Parathyroid adenoma (tissue), 2 donors: ENCODE measurements at regions not wholly inside any gene's neighbourhood (a gene's known extent, or its start where the extent isn't known, plus 50 kb on each side); places are given as distances from the start of the nearest gene placed in this dataset.

Source experiments
- H2AFZ ChIP-seq: fragments of 300-600 bp; sonication (generic); one replicate; pipeline ENCODE4 v1.7.0; 2017; ENCODE audit warnings: antibody characterized with exemption, mild to moderate bottlenecking
- H3K27ac ChIP-seq: fragments of 300-600 bp; sonication (generic); one replicate; pipeline ENCODE4 v1.7.0; 2017
- H3K27me3 ChIP-seq: fragments of 300-600 bp; sonication (generic); one replicate; pipeline ENCODE4 v1.7.0; 2017; ENCODE audit warnings: low read length; ENCODE audit not compliant: control insufficient read depth, insufficient read depth
- H3K36me3 ChIP-seq: fragments of 300-600 bp; sonication (generic); one replicate; pipeline ENCODE4 v1.7.0; 2017; ENCODE audit warnings: low read length; ENCODE audit not compliant: control insufficient read depth, insufficient read depth
- H3K4me1 ChIP-seq: fragments of 300-600 bp; sonication (generic); one replicate; pipeline ENCODE4 v1.7.0; 2017; ENCODE audit warnings: control low read depth
- H3K4me2 ChIP-seq: fragments of 300-600 bp; sonication (generic); one replicate; pipeline ENCODE4 v1.7.0; 2017; ENCODE audit warnings: low read length
- H3K4me3 ChIP-seq: fragments of 300-600 bp; sonication (generic); one replicate; pipeline ENCODE4 v1.7.0; 2017; ENCODE audit warnings: low read depth, low read length
- H3K79me2 ChIP-seq: fragments of 300-600 bp; sonication (generic); one replicate; pipeline ENCODE4 v1.7.0; 2017; ENCODE audit warnings: control low read depth
- H3K9ac ChIP-seq: fragments of 300-600 bp; sonication (generic); one replicate; pipeline ENCODE4 v1.7.0; 2017; ENCODE audit warnings: mild to moderate bottlenecking
- H3K9me3 ChIP-seq: fragments of 300-600 bp; sonication (generic); one replicate; pipeline ENCODE4 v1.7.0; 2017; ENCODE audit warnings: low read length; ENCODE audit not compliant: control insufficient read depth
- TF ChIP-seq, protein P1 (sequence below): fragments of 300-600 bp; sonication (generic); IDR thresholded peaks from one replicate; pipeline ENCODE4 v1.7.0; 2017; ENCODE audit warnings: antibody characterized with exemption, mild to moderate bottlenecking
- donor health status: primary hyperparathyroidism.

DNA sequence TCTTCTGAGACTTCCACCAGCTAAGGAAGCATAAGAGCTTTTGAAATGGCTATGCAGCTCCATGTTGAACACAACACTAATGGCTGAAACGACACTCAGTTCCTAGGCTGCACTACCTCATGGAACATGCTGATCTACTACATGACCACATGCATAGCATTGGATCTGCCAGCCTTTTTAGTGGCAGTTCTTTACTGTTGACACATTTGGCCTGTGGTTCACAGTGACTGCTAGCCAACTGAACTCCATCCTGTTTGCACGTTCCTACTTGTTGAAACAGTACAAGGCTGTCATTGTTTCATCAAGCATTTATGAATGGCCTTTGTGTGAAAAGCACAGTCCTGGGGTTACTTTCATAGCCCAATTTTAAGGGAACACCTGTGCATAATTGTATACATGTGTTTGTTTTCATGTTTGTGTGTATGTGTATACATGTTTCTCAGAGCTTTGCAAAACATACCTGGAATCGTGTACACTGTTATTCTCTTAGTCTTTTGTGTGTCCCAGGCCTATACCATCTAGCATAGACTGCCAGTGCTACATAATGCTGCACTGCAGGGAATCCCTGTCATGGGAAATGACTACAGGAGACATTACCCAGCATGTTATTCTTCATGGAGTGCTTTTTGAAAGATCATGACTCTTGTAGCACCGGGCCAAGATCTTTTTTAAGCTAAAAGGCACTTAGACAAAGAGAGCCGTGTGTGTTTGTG lies 179.6 kb upstream of the ESRRG start:
- no peaks in the 10 kb centered on the region for H3K9me3 ChIP-seq
- H3K4me1 ChIP-seq, result peaks cover 4% of the 10 kb centered on the region
- H2AFZ ChIP-seq, result no peak overlapping the region
- TF ChIP-seq, protein P1, sequence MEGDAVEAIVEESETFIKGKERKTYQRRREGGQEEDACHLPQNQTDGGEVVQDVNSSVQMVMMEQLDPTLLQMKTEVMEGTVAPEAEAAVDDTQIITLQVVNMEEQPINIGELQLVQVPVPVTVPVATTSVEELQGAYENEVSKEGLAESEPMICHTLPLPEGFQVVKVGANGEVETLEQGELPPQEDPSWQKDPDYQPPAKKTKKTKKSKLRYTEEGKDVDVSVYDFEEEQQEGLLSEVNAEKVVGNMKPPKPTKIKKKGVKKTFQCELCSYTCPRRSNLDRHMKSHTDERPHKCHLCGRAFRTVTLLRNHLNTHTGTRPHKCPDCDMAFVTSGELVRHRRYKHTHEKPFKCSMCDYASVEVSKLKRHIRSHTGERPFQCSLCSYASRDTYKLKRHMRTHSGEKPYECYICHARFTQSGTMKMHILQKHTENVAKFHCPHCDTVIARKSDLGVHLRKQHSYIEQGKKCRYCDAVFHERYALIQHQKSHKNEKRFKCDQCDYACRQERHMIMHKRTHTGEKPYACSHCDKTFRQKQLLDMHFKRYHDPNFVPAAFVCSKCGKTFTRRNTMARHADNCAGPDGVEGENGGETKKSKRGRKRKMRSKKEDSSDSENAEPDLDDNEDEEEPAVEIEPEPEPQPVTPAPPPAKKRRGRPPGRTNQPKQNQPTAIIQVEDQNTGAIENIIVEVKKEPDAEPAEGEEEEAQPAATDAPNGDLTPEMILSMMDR, result no peak
- H3K79me2 ChIP-seq, result no peaks in the 10 kb centered on the region
- no peak overlapping the region for H3K4me2 ChIP-seq
- no peaks in the 10 kb centered on the region for H3K36me3 ChIP-seq
- H3K4me3 ChIP-seq, result no peak overlapping the region
- no peaks in the 10 kb centered on the region for H3K27me3 ChIP-seq
- no peak overlapping the region for H3K9ac ChIP-seq
- no peak overlapping the region for H3K27ac ChIP-seq

- Histone ChIP-seq H2AFZ (no peak overlapping the region), H3K27ac (no peak overlapping the region), H3K4me2 (no peak overlapping the region), H3K9ac (no peak overlapping the region), H3K4me1 (peaks cover 4% of the 10 kb centered on the region), H3K36me3 (no peaks in the 10 kb centered on the region), H3K9me3 (no peaks in the 10 kb centered on the region), H3K4me3 (no peak overlapping the region), H3K27me3 (no peaks in the 10 kb centered on the region), H3K79me2 (no peaks in the 10 kb centered on the region)
- TF ChIP-seq, protein P1, result no peak
Observed at GRCh38 chr1:216900116-216900620, 176.9 kb upstream of the ESRRG start.

DNA sequence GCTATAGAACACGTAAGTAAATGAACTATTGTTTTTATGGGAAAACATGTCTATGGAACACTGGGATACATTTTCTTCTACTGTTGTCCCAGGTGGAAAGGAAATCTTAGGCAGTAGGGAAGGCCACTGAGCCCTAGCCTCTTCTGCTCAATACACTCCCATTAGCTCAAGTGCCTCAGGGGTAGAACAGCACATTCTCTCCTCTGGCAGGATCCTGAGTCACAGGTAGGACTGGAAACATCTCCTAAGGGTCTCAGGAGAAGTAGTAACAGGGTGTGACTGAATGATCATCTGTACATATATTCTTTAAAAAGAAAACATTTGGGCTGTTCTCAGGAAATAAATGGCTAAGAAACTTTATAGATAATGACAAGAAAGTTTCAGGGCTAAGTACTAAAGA lies 175.6 kb upstream of the ESRRG start:
- H2AFZ ChIP-seq, result no peak overlapping the region
- no peaks in the 10 kb centered on the region for H3K36me3 ChIP-seq
- peaks cover 3% of the 10 kb centered on the region for H3K79me2 ChIP-seq
- no peak overlapping the region for H3K27ac ChIP-seq
- H3K27me3 ChIP-seq, result no peaks in the 10 kb centered on the region
- no peaks in the 10 kb centered on the region for H3K4me1 ChIP-seq
- H3K9me3 ChIP-seq, result no peaks in the 10 kb centered on the region
- H3K9ac ChIP-seq, result no peak overlapping the region
- TF ChIP-seq, protein P1, result no peak
- H3K4me3 ChIP-seq, result no peak overlapping the region
- no peak overlapping the region for H3K4me2 ChIP-seq

GRCh38 chr1:216896146-216896545 lies 172.9 kb upstream of the ESRRG start:
- Histone ChIP-seq H3K27ac (no peak overlapping the region), H3K9ac (no peak overlapping the region), H3K4me1 (no peaks in the 10 kb centered on the region), H3K79me2 (peaks cover 7% of the 10 kb centered on the region), H3K36me3 (no peaks in the 10 kb centered on the region), H3K27me3 (no peaks in the 10 kb centered on the region), H2AFZ (no peak overlapping the region), H3K4me2 (no peak overlapping the region), H3K9me3 (no peaks in the 10 kb centered on the region), H3K4me3 (no peak overlapping the region)
- TF ChIP-seq, protein P1, result no peak

DNA sequence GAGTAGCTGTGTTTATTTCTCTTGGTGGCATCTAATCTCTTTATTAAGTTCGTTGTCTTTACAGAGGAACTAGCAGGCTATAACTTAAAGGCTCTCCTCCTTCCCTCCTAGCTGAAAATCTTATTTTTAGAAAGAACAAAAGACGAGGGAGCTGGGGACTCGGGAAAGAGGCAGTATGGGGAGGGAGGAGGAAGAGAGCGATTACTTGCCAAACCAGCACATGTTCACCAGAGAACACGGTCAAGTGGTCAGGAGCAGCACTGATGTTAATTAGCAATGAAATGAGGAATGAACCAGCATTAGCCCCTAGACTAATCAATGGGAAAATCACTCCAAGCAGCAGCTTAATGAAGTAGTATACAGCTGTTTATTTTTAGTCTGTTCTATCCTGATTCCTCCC lies 171.3 kb upstream of the ESRRG start:
- no peaks in the 10 kb centered on the region for H3K27me3 ChIP-seq
- H3K4me3 ChIP-seq, result no peak overlapping the region
- TF ChIP-seq, protein P1, result no peak
- no peak overlapping the region for H2AFZ ChIP-seq
- H3K4me2 ChIP-seq, result no peak overlapping the region
- no peak overlapping the region for H3K9ac ChIP-seq
- no peaks in the 10 kb centered on the region for H3K9me3 ChIP-seq
- H3K79me2 ChIP-seq, result peaks cover 7% of the 10 kb centered on the region
- no peak overlapping the region for H3K27ac ChIP-seq
- no peaks in the 10 kb centered on the region for H3K4me1 ChIP-seq
- H3K36me3 ChIP-seq, result no peaks in the 10 kb centered on the region
